Endothelial cell of umbilical vein (primary cell): ENCODE measurements at regions not wholly inside any gene's neighbourhood (a gene's known extent, or its start where the extent isn't known, plus 50 kb on each side); places are given as distances from the start of the nearest gene placed in this dataset.

ENCODE experiments used
- JUN ChIP-seq: IDR thresholded peaks from 2 replicates; pipeline ENCODE4 v1.6.1; 2011; ENCODE audit warnings: borderline replicate concordance, low read depth; ENCODE audit not compliant: insufficient read length, insufficient read depth
- TF ChIP-seq, protein P1 (sequence below), 2 donors: IDR thresholded peaks; 1 replicate in 1 of 2; 2 replicates in 1 of 2; pipeline ENCODE4 v1.5.1; 2011; ENCODE audit warnings: low read length in 2 of 2, mild to moderate bottlenecking in 2 of 2, moderate library complexity in 2 of 2, control low read depth in 1 of 2, inconsistent platforms in 1 of 2, low read depth in 1 of 2; ENCODE audit not compliant: insufficient read depth in 1 of 2; ENCODE audit errors: extremely low read depth in 1 of 2

DNA sequence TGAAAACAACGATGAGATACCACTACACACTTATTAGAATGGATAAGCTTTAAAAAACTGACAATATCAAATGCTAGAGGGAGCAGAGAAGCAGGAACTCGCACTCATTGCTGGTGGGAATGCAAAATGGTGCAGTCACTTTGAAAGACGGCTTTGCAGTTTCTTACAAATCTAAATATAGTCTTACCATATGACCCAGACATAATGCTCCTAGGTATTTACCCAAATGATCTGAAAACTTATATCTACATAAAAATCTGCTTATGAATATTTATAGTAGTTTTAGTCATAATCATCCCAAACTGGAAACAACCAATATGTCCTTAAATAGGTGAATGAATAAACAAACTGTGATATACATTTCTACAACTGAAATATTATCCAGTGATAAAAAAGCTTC, 430.9 kb downstream of the MATN1 start:
- no peak for TF ChIP-seq JUN
- TF ChIP-seq, protein P1, sequence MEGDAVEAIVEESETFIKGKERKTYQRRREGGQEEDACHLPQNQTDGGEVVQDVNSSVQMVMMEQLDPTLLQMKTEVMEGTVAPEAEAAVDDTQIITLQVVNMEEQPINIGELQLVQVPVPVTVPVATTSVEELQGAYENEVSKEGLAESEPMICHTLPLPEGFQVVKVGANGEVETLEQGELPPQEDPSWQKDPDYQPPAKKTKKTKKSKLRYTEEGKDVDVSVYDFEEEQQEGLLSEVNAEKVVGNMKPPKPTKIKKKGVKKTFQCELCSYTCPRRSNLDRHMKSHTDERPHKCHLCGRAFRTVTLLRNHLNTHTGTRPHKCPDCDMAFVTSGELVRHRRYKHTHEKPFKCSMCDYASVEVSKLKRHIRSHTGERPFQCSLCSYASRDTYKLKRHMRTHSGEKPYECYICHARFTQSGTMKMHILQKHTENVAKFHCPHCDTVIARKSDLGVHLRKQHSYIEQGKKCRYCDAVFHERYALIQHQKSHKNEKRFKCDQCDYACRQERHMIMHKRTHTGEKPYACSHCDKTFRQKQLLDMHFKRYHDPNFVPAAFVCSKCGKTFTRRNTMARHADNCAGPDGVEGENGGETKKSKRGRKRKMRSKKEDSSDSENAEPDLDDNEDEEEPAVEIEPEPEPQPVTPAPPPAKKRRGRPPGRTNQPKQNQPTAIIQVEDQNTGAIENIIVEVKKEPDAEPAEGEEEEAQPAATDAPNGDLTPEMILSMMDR (IDR thresholded peaks at IDR 0.05; ENCODE audit: extremely low read depth in 1 of 2, insufficient read depth in 1 of 2, low read depth in 1 of 2, low read length in 2 of 2), result no peak
